GM12892 (cell line): ENCODE measurements at regions not wholly inside any gene's neighbourhood (a gene's known extent, or its start where the extent isn't known, plus 50 kb on each side); places are given as distances from the start of the nearest gene placed in this dataset.

Experiments used
- POLR2A ChIP-seq: IDR thresholded peaks from 2 replicates; pipeline ENCODE4 v1.6.1; 2011; ENCODE audit warnings: low read depth, low read length, control low read depth
- POLR2AphosphoS5 ChIP-seq: IDR thresholded peaks from 2 replicates; pipeline ENCODE4 v1.6.1; 2011; ENCODE audit warnings: low read depth, low read length, control low read depth
- TAF1 ChIP-seq: IDR thresholded peaks from 2 replicates; pipeline ENCODE4 v1.6.1; 2011; ENCODE audit warnings: low read depth, mild to moderate bottlenecking, control low read depth, low read length, borderline replicate concordance

DNA sequence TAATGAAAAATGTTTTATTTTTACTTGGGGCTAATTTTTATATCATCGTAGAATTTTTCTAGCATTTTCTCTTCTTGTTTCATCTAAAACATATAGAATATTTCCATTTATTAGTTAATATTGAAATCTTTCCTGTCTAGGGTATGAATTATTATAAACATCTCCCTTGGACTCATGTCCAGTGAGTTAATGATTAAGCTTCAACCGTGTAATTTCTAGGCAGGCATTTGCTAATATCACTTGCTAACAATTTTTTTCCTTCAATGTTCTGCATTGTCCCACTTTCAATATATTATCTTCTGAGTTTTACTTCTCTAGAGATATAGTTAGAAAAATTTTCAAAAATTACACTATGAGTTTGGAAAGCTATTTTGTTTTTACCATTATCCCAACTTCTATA, 1371.6 kb upstream of the EPHA6 start:
- TF ChIP-seq POLR2AphosphoS5, result no peak
- no peak for TF ChIP-seq POLR2A
- no peak for TF ChIP-seq TAF1
